Esophagus squamous epithelium (tissue), 5 donors: ENCODE measurements at regions not wholly inside any gene's neighbourhood (a gene's known extent, or its start where the extent isn't known, plus 50 kb on each side); places are given as distances from the start of the nearest gene placed in this dataset.

ENCODE experiments used
- DNase-seq: peaks from one replicate; lab custom pipeline; 2025; lab: John Stamatoyannopoulos, UW
- H3K27ac ChIP-seq, 4 donors: fragments of 200-600 bp; sonication (generic); one replicate each; pipeline ENCODE4 v1.5.1; 2016 to 2019; ENCODE audit warnings: mild to moderate bottlenecking in 1 of 4
- H3K27me3 ChIP-seq, 4 donors: fragments of 200-600 bp; sonication (generic); 1 replicate in 3 of 4; 2 replicates in 1 of 4; pipeline versions ENCODE4 v1.5.1 to v1.6.0; 2017 to 2021; ENCODE audit warnings: antibody characterized with exemption in 1 of 4
- H3K36me3 ChIP-seq, 3 donors: fragments of 200-600 bp; sonication (generic); one replicate each; pipeline ENCODE4 v1.5.1; 2016 to 2019
- H3K4me1 ChIP-seq, 3 donors: fragments of 200-600 bp; sonication (generic); one replicate each; pipeline ENCODE4 v1.5.1; 2017 to 2019
- H3K4me3 ChIP-seq, 4 donors: fragments of 200-600 bp; sonication (generic); 1 replicate in 3 of 4; 2 replicates in 1 of 4; pipeline ENCODE4 v1.5.1; 2016 to 2019; ENCODE audit warnings: mild to moderate bottlenecking in 2 of 4, moderate library complexity in 1 of 4
- H3K9me3 ChIP-seq, 3 donors: fragments of 200-600 bp; sonication (generic); one replicate each; pipeline ENCODE4 v1.5.1; 2016 to 2019
- CTCF ChIP-seq, 6 experiments: fragments of 450-650 bp in 4 of 6; fragments of 200-600 bp in 2 of 6; sonication (generic) in 2 of 6; IDR thresholded peaks; one replicate each; pipeline ENCODE4 v1.5.1; 2016 to 2019; ENCODE audit warnings: antibody characterized with exemption in 6 of 6, mild to moderate bottlenecking in 4 of 6, moderate library complexity in 4 of 6
- POLR2A ChIP-seq, 4 donors: fragments of 450-650 bp; IDR thresholded peaks; one replicate each; pipeline ENCODE4 v1.6.1; 2017; ENCODE audit warnings: antibody characterized with exemption in 4 of 4, mild to moderate bottlenecking in 4 of 4, moderate library complexity in 3 of 4
- WGBS, 2 donors: methylation state at CpG; one replicate each; pipeline ENCODE4 v1.1.5; 2018; 5-methylcytosine and 5-hydroxymethylcytosine counted together
- intact Hi-C: fragments of 100-400 bp; cut with DNase I; formaldehyde crosslinking; loops from one replicate; pipeline ENCODE4 v1.15.0; 2022
- donor health status: DM: yes; HTN: yes; CAD: no.

- peaks cover 0 to under 1% (median 0%) of the 10 kb centered on the region in 3 donors for H3K9me3 ChIP-seq
- intact Hi-C loops = no loop called here
- DNase-seq = no peak
- no peaks in the 10 kb centered on the region for H3K36me3 ChIP-seq
- TF ChIP-seq CTCF (IDR thresholded peaks at IDR 0.05) = no peak
- no peak for TF ChIP-seq POLR2A (IDR thresholded peaks at IDR 0.05)
- no peak overlapping the region for H3K27ac ChIP-seq
- peaks cover 8 to 19% (median 9%) of the 10 kb centered on the region in 3 donors for H3K4me1 ChIP-seq
- 90 to 93% methylated on average over 12 of the region's 13 CpGs for WGBS, 2 donors
- H3K4me3 ChIP-seq = no peak overlapping the region
- peaks cover 0 to 7% (median 0%) of the 10 kb centered on the region in 4 donors for H3K27me3 ChIP-seq
These were observed 88.3 kb upstream of the AFDN start for GRCh38 chr6:167738386-167738785.

DNA sequence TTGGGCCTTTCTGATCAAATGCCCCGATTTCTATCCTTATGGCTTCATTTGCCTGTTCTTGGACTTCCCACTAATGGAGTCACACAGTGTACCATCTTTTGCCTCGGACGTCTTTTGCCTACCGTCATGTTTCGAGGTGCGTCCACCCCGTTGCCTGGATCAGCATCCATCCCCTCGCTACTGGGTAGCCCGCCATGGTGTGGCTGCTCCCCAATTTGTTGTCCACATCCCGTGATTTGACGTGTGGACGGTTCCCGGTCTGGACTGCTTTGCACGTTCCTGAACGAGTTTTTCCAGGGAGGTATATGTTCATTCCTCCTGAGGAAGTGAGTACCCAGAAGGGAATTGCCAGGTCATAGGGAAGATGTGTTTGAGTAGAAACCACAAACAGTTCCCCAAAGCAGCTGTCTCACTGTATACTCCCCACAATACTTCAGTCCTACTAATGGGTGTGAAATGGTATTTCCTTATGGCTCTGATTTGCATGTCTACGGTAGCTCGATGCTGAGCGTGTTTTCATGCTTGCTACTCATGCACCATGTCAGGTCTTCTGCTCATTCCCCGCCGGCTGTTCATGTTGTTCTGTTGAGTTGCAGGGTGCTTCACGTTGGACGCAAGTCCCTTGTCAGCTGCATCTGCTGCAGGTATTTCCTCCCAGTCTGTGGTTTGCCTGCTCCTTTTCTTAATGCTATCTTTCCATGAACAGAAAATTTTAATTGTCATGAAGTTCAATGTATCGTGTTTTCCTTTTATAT lies 86.8 kb upstream of the AFDN start:
- WGBS, 2 donors = 88 to 92% methylated on average over 18 of the region's 23 CpGs
- H3K4me3 ChIP-seq = no peak overlapping the region
- H3K27ac ChIP-seq = no peak overlapping the region
- TF ChIP-seq CTCF (IDR thresholded peaks at IDR 0.05) (no peak), POLR2A (IDR thresholded peaks at IDR 0.05) (no peak)
- peaks cover 0 to 6% (median 5%) of the 10 kb centered on the region in 3 donors for H3K9me3 ChIP-seq
- intact Hi-C loops = no loop called here
- H3K27me3 ChIP-seq = peaks cover 0 to 20% (median 0%) of the 10 kb centered on the region in 4 donors
- DNase-seq = no peak
- H3K4me1 ChIP-seq = peaks cover 0 to 4% (median 0%) of the 10 kb centered on the region in 3 donors
- no peaks in the 10 kb centered on the region for H3K36me3 ChIP-seq

- Histone ChIP-seq H3K4me1 (peaks cover 0 to 25% (median 11%) of the 10 kb centered on the region in 3 donors), H3K9me3 (peaks cover 0 to 6% (median 5%) of the 10 kb centered on the region in 3 donors), H3K27me3 (peaks cover 0 to 24% (median 0%) of the 10 kb centered on the region in 4 donors), H3K36me3 (no peaks in the 10 kb centered on the region), H3K4me3 (no peak overlapping the region), H3K27ac (no peak overlapping the region)
- intact Hi-C loops = no loop called here
- TF ChIP-seq POLR2A (IDR thresholded peaks at IDR 0.05) (no peak), CTCF (IDR thresholded peaks at IDR 0.05) (no peak)
- no peak for DNase-seq
These were observed 83.9 kb upstream of the AFDN start for GRCh38 chr6:167742719-167743303.

- Histone ChIP-seq H3K4me1 (peaks cover 0 to 44% (median 18%) of the 10 kb centered on the region in 3 donors), H3K9me3 (peaks cover 0 to 6% (median 5%) of the 10 kb centered on the region in 3 donors), H3K27me3 (peaks cover 0 to 24% (median 0%) of the 10 kb centered on the region in 4 donors), H3K4me3 (no peak overlapping the region), H3K27ac (peak overlapping the region in 1 of 4 donors; percentile 50), H3K36me3 (no peaks in the 10 kb centered on the region)
- no peak for DNase-seq
- 68 to 78% methylated on average over 12 to 14 of the region's 16 CpGs for WGBS, 2 donors
- intact Hi-C loops = no loop called here
- TF ChIP-seq POLR2A (IDR thresholded peaks at IDR 0.05) = no peak
- no peak for TF ChIP-seq CTCF (IDR thresholded peaks at IDR 0.05)
These were observed 81.7 kb upstream of the AFDN start for GRCh38 chr6:167744681-167745669.
